ENCODE measurements at regions not wholly inside any gene's neighbourhood (a gene's known extent, or its start where the extent isn't known, plus 50 kb on each side); places are given as distances from the start of the nearest gene placed in this dataset.

DNA sequence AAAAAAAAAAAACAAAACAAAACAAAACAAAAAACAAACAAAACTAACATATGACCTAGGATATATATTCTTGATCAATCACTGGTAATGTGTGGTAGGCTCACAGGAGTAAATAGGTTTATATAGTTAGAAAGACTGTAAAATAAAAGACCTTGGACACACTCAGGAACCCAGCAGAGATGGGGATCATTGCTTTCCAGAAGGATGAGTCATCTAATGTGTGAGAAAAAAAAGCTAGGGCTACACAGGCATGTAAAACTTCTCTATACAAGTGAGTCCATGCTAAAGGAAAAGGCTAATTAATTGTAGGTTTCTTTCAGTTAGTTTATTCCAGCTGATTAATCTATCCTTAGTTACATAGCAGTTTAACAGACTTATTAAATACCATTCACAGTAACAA, 710.3 kb upstream of the ARPP21 start:
- TF ChIP-seq, protein P1, sequence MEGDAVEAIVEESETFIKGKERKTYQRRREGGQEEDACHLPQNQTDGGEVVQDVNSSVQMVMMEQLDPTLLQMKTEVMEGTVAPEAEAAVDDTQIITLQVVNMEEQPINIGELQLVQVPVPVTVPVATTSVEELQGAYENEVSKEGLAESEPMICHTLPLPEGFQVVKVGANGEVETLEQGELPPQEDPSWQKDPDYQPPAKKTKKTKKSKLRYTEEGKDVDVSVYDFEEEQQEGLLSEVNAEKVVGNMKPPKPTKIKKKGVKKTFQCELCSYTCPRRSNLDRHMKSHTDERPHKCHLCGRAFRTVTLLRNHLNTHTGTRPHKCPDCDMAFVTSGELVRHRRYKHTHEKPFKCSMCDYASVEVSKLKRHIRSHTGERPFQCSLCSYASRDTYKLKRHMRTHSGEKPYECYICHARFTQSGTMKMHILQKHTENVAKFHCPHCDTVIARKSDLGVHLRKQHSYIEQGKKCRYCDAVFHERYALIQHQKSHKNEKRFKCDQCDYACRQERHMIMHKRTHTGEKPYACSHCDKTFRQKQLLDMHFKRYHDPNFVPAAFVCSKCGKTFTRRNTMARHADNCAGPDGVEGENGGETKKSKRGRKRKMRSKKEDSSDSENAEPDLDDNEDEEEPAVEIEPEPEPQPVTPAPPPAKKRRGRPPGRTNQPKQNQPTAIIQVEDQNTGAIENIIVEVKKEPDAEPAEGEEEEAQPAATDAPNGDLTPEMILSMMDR (IDR thresholded peaks at IDR 0.05): no peak
- no peak for TF ChIP-seq POLR2A (IDR thresholded peaks at IDR 0.05)

All from lower leg skin (tissue), 3 donors.